HepG2 (cell line): ENCODE measurements at regions not wholly inside any gene's neighbourhood (a gene's known extent, or its start where the extent isn't known, plus 50 kb on each side); places are given as distances from the start of the nearest gene placed in this dataset.

Experiments used
- ATAC-seq: fragments of 200-7000 bp; cut with Tn5 transposase; 3 replicates; pipeline ENCODE4 v1.9.1; 2020; ENCODE audit warnings: mild to moderate bottlenecking, moderate library complexity
- BruUV-seq: library from RNA; stranded (reverse); fragments of 400-500 nt; replicated peaks from 2 replicates; lab custom pipeline; 2021; lab: Mats Ljungman, UMichigan
- CTCF ChIA-PET: fragments of 300-600 bp; formaldehyde crosslinking; extraction: SDS; loops from one replicate; lab custom pipeline; 2021; ENCODE audit warnings: low total read pairs, inconsistent platforms, low intra/inter-chr PET ratio; lab: Yijun Ruan, JAX
- POLR2A ChIA-PET: fragments of 350-600 bp; sonication (Branson Sonifier 250); formaldehyde crosslinking; loops from one replicate; lab custom pipeline; 2020; ENCODE audit warnings: antibody characterized with exemption, inconsistent platforms; lab: Yijun Ruan, JAX
- DNase-seq: peaks from one replicate; pipeline ENCODE4 v3.0.0-alpha.2; 2015; ENCODE audit warnings: low spot score
- FAIRE-seq: peaks from 3 replicates; lab custom pipeline; 2011; peaks lifted over from hg19 to GRCh38; lab: Jason Lieb, UNC
- H2AFZ ChIP-seq: one replicate; pipeline ENCODE4 v1.6.1; 2011; ENCODE audit warnings: low read length, inconsistent platforms
- H3K27ac ChIP-seq: fragments of 300-600 bp; 3 replicates; pipeline ENCODE4 v1.8.0; 2011; ENCODE audit warnings: mixed run types, mild to moderate bottlenecking, mixed read lengths, low read length, inconsistent platforms; ENCODE audit not compliant: insufficient read depth; ENCODE audit errors: extremely low read length
- H3K27me3 ChIP-seq, 2 experiments: fragments of 200-600 bp in 1 of 2; 2 replicates in 1 of 2; 3 replicates in 1 of 2; pipeline versions ENCODE4 v1.6.0 to v1.8.0; 2011; ENCODE audit warnings: low read length in 2 of 2, mild to moderate bottlenecking in 2 of 2, moderate library complexity in 2 of 2, inconsistent platforms in 1 of 2; ENCODE audit not compliant: insufficient read depth in 2 of 2, control insufficient read depth in 1 of 2
- H3K36me3 ChIP-seq, 2 experiments: fragments of 200-600 bp in 1 of 2; replicated peaks in 1 of 2; 2 replicates in 1 of 2; 3 replicates in 1 of 2; pipeline versions ENCODE4 v1.5.1 to v1.8.0; 2011; ENCODE audit warnings: low read length in 2 of 2, inconsistent platforms in 1 of 2; ENCODE audit not compliant: insufficient read depth in 2 of 2, control insufficient read depth in 1 of 2
- H3K4me1 ChIP-seq: 2 replicates; pipeline ENCODE4 v1.5.1; 2012; ENCODE audit warnings: low read length, inconsistent platforms; ENCODE audit not compliant: insufficient read depth
- H3K4me2 ChIP-seq: 2 replicates; pipeline ENCODE4 v1.6.0; 2011; ENCODE audit warnings: low read depth, low read length, inconsistent platforms
- H3K4me3 ChIP-seq, 3 experiments: fragments of 200-600 bp in 1 of 3; sonication (generic), shearing (Covaris generic) in 1 of 3; replicated peaks in 1 of 3; 2 replicates each; pipeline ENCODE4 v1.5.1; 2011 to 2016; ENCODE audit warnings: low read length in 3 of 3, inconsistent platforms in 2 of 3, low read depth in 2 of 3, mild to moderate bottlenecking in 2 of 3, control low read depth in 1 of 3, mixed read lengths in 1 of 3; ENCODE audit not compliant: insufficient read depth in 1 of 3
- H3K79me2 ChIP-seq: one replicate; pipeline ENCODE4 v1.6.1; 2011; ENCODE audit warnings: low read length, inconsistent platforms; ENCODE audit not compliant: insufficient read depth
- H3K9ac ChIP-seq: 2 replicates; pipeline ENCODE4 v1.6.0; 2011; ENCODE audit warnings: mild to moderate bottlenecking, low read depth, low read length, inconsistent platforms; ENCODE audit not compliant: insufficient read depth
- H3K9me3 ChIP-seq: 2 replicates; pipeline ENCODE4 v1.5.1; 2012; ENCODE audit warnings: mild to moderate bottlenecking, low read length
- H4K20me1 ChIP-seq: 2 replicates; pipeline ENCODE4 v1.6.0; 2011; ENCODE audit warnings: inconsistent platforms, mild to moderate bottlenecking, low read length, moderate library complexity; ENCODE audit not compliant: insufficient read depth
- BRF2 ChIP-seq: sonication (generic); formaldehyde crosslinking; IDR thresholded peaks from 2 replicates; pipeline ENCODE4 v1.8.1; 2022; ENCODE audit warnings: mild to moderate bottlenecking, missing genetic modification reagents
- CAMTA2 ChIP-seq: sonication (generic); formaldehyde crosslinking; IDR thresholded peaks from 2 replicates; pipeline ENCODE4 v1.4.0; 2020; ENCODE audit warnings: mild to moderate bottlenecking, missing genetic modification reagents, borderline replicate concordance
- CHD4 ChIP-seq: fragments of 200-600 bp; sonication (generic); IDR thresholded peaks from 2 replicates; pipeline ENCODE4 v1.7.0; 2017; ENCODE audit warnings: mild to moderate bottlenecking, low read length, borderline replicate concordance
- CREM ChIP-seq, 2 experiments: sonication (generic) in 1 of 2; formaldehyde crosslinking in 1 of 2; IDR thresholded peaks; 2 replicates each; pipeline versions ENCODE4 v1.4.0 to v1.6.1; 2016 to 2020; ENCODE audit warnings: antibody characterized with exemption in 1 of 2, mild to moderate bottlenecking in 1 of 2, missing genetic modification reagents in 1 of 2
- GFI1 ChIP-seq: sonication (generic); formaldehyde crosslinking; IDR thresholded peaks from 2 replicates; pipeline ENCODE4 v1.5.0; 2020; ENCODE audit warnings: missing genetic modification reagents, mild to moderate bottlenecking, borderline replicate concordance
- GPBP1L1 ChIP-seq: sonication (generic); formaldehyde crosslinking; IDR thresholded peaks from 2 replicates; pipeline ENCODE4 v1.5.0; 2020; ENCODE audit warnings: mild to moderate bottlenecking, missing genetic modification reagents
- HOMEZ ChIP-seq: IDR thresholded peaks from 2 replicates; pipeline ENCODE4 v1.6.1; 2016; ENCODE audit warnings: low read depth
- NBN ChIP-seq: fragments of 450-650 bp; conservative IDR thresholded peaks from 2 replicates; pipeline ENCODE4 v1.6.1; 2017
- RNF219 ChIP-seq: sonication (generic); formaldehyde crosslinking; IDR thresholded peaks from 2 replicates; pipeline ENCODE4 v1.5.0; 2020; ENCODE audit warnings: mild to moderate bottlenecking, missing genetic modification reagents
- ZBED4 ChIP-seq: sonication (generic); formaldehyde crosslinking; IDR thresholded peaks from 2 replicates; pipeline ENCODE4 v1.4.0; 2020; ENCODE audit warnings: missing genetic modification reagents, borderline replicate concordance
- ZNF275 ChIP-seq: sonication (generic); formaldehyde crosslinking; IDR thresholded peaks from 2 replicates; pipeline ENCODE4 v1.8.0; 2022; ENCODE audit warnings: missing genetic modification reagents, mild to moderate bottlenecking, inconsistent platforms, borderline replicate concordance
- ZNF484 ChIP-seq: sonication (generic); formaldehyde crosslinking; IDR thresholded peaks from 2 replicates; pipeline ENCODE4 v1.5.1; 2020; ENCODE audit warnings: mild to moderate bottlenecking, low read depth, missing genetic modification reagents, borderline replicate concordance
- WGBS: methylation state at CpG from one replicate; pipeline ENCODE4 v1.1.6; 2017; ENCODE audit warnings: low lambda C conversion rate; 5-methylcytosine and 5-hydroxymethylcytosine counted together
- in situ Hi-C: cut with HindIII; loops from 2 replicates; pipeline ENCODE4 v1.10.0; 2017; ENCODE audit warnings: low pct_unique_long_range_greater_than_20kb; ENCODE audit not compliant: extremely low pct_ligation_motif_present
- intact Hi-C: fragments of 100-400 bp; cut with micrococcal nuclease; formaldehyde crosslinking; loops from one replicate; pipeline ENCODE4 v1.10.0; 2022; ENCODE audit not compliant: unreplicated experiment

GRCh38 chr7:39810204-39810642 is 139.8 kb upstream of the CDK13 start:
- BruUV-seq, result no TSS peak
- DNase-seq (no peak), ATAC-seq (peak; percentile 44; the same call in 2 of the 3 replicates), FAIRE-seq (no peak)
- ChIA-PET POLR2A (no interaction called here), CTCF (no interaction called here)
- no peak overlapping the region for H3K27ac ChIP-seq
- no peaks in the 10 kb centered on the region for H3K36me3 ChIP-seq
- in situ Hi-C loops, result no loop called here
- H3K9ac ChIP-seq, result no peak overlapping the region
- WGBS, result 38% methylated on average over 9 of the region's 9 CpGs
- no peaks in the 10 kb centered on the region for H3K79me2 ChIP-seq
- no peak overlapping the region for H3K4me2 ChIP-seq
- H3K27me3 ChIP-seq, result 0 out of 5 replicates have a peak, but pooled peaks cover 0 to 4% of the 10 kb centered on the region in 2 experiments
- intact Hi-C loops, result no loop called here
- no peaks in the 10 kb centered on the region for H3K9me3 ChIP-seq
- H2AFZ ChIP-seq, result no peak overlapping the region
- H4K20me1 ChIP-seq, result no peaks in the 10 kb centered on the region
- H3K4me1 ChIP-seq, result no peaks in the 10 kb centered on the region
- H3K4me3 ChIP-seq, result no peak overlapping the region
- TF ChIP-seq GPBP1L1 (no peak), GFI1 (CRISPR knock-in tag) (no peak), BRF2 (CRISPR knock-in tag) (no peak), CREM (IDR thresholded peaks at IDR 0.05) (no peak), CREM (CRISPR knock-in tag; IDR thresholded peaks at IDR 0.05) (no peak), RNF219 (CRISPR knock-in tag) (no peak), ZNF275 (no peak), ZBED4 (CRISPR knock-in tag) (no peak), ZNF484 (CRISPR knock-in tag) (no peak), CHD4 (no peak), HOMEZ (no peak), NBN (no peak), CAMTA2 (no peak)
